Psoas muscle (tissue), 7 donors: ENCODE measurements at regions not wholly inside any gene's neighbourhood (a gene's known extent, or its start where the extent isn't known, plus 50 kb on each side); places are given as distances from the start of the nearest gene placed in this dataset.

Source experiments
- ATAC-seq, 4 donors: fragments of 200-7000 bp; cut with Tn5 transposase; one replicate each; pipeline ENCODE4 v1.9.1; 2020; ENCODE audit warnings: moderate library complexity in 3 of 4, mild to moderate bottlenecking in 2 of 4
- DNase-seq, 2 donors: peaks; one replicate each; pipeline ENCODE4 v3.0.0-alpha.2; 2020
- H3K27ac ChIP-seq: fragments of 200-600 bp; one replicate; pipeline ENCODE4 v1.8.0; 2022
- H3K27me3 ChIP-seq, 3 donors: fragments of 200-600 bp in 1 of 3; one replicate each; pipeline versions ENCODE4 v1.6.1 to v1.8.0; 2013 to 2022; ENCODE audit warnings: low read length in 2 of 3, mild to moderate bottlenecking in 2 of 3, moderate library complexity in 1 of 3; ENCODE audit not compliant: insufficient read depth in 3 of 3
- H3K36me3 ChIP-seq, 2 donors: fragments of 200-600 bp in 1 of 2; one replicate each; pipeline versions ENCODE4 v1.6.1 to v1.8.0; 2013 to 2022; ENCODE audit warnings: low read depth in 1 of 2, mild to moderate bottlenecking in 1 of 2, moderate library complexity in 1 of 2; ENCODE audit not compliant: insufficient read depth in 1 of 2
- H3K4me1 ChIP-seq: fragments of 200-600 bp; one replicate; pipeline ENCODE4 v1.8.0; 2022
- H3K4me3 ChIP-seq: fragments of 200-600 bp; one replicate; pipeline ENCODE4 v1.8.0; 2022; ENCODE audit warnings: mild to moderate bottlenecking
- H3K9me3 ChIP-seq: fragments of 200-600 bp; one replicate; pipeline ENCODE4 v1.8.0; 2022
- CTCF ChIP-seq: fragments of 200-600 bp; IDR thresholded peaks from one replicate; pipeline ENCODE4 v1.8.0; 2022; ENCODE audit warnings: antibody characterized with exemption
- WGBS, 3 donors: extraction: QIAGEN DNeasy Blood & Tissue Kit; methylation state at CpG; one replicate each; pipeline versions ENCODE4 v1.1.6 to v1.1.7; 2013; 5-methylcytosine and 5-hydroxymethylcytosine counted together
- intact Hi-C, 2 donors: fragments of 100-400 bp; cut with DNase I; formaldehyde crosslinking; loops; one replicate each; pipeline versions ENCODE4 v1.11.0 to v1.14.2; 2022
- donor health status: healthy with polysubstance abuse.
- donor health status: DM: no; HTN: no; CAD: no; lungs with moderate emphysema.
- donor health status: Bipolar disorder and iron deficiency.
- donor health status: healthy.
- donor health status: DM: yes; HTN: yes; CAD: no.
- donor health status: DM: no; HTN: no; CAD: no.
- donor health status: DM: yes; HTN: yes; CAD: no.

GRCh38 chr5:84642324-84642723, 257.6 kb upstream of the EDIL3 start:
- ATAC-seq, result no peak
- Histone ChIP-seq H3K4me1 (no peaks in the 10 kb centered on the region), H3K36me3 (no peaks in the 10 kb centered on the region), H3K9me3 (no peaks in the 10 kb centered on the region), H3K4me3 (no peak overlapping the region), H3K27me3 (no peaks in the 10 kb centered on the region), H3K27ac (no peak overlapping the region)
- 94 to 95% (median 95%) methylated on average over 8 of the region's 8 CpGs for WGBS, 3 donors
- intact Hi-C loops, result no loop called here
- DNase-seq, result no peak
- TF ChIP-seq CTCF, result no peak

- Histone ChIP-seq H3K4me1 (no peaks in the 10 kb centered on the region), H3K27ac (no peak overlapping the region), H3K4me3 (no peak overlapping the region), H3K27me3 (no peaks in the 10 kb centered on the region), H3K9me3 (no peaks in the 10 kb centered on the region), H3K36me3 (no peaks in the 10 kb centered on the region)
- intact Hi-C loops, result no loop called here
- DNase-seq, result no peak
- TF ChIP-seq CTCF, result no peak
- ATAC-seq, result no peak
- WGBS, 3 donors, result 86 to 93% (median 90%) methylated on average over 1 of the region's 1 CpG
These were observed 253.1 kb upstream of the EDIL3 start for GRCh38 chr5:84637662-84638375.

- no peaks in the 10 kb centered on the region for H3K4me1 ChIP-seq
- no peak for TF ChIP-seq CTCF
- no peaks in the 10 kb centered on the region for H3K9me3 ChIP-seq
- no peak overlapping the region for H3K4me3 ChIP-seq
- no peak for ATAC-seq
- peak in 1 of 2 donors; percentile 32 for DNase-seq
- no peaks in the 10 kb centered on the region for H3K36me3 ChIP-seq
- H3K27me3 ChIP-seq, result no peaks in the 10 kb centered on the region
- intact Hi-C loops, result no loop called here
- H3K27ac ChIP-seq, result no peak overlapping the region
- WGBS, 3 donors, result 92 to 93% (median 92%) methylated on average over 20 to 22 of the region's 22 CpGs
These were observed 250.8 kb upstream of the EDIL3 start for GRCh38 chr5:84635235-84636055.

GRCh38 chr5:84634256-84634655, 249.6 kb upstream of the EDIL3 start:
- no peaks in the 10 kb centered on the region for H3K9me3 ChIP-seq
- peak in 1 of 2 donors; percentile 18 for DNase-seq
- ATAC-seq, result no peak
- no peak overlapping the region for H3K27ac ChIP-seq
- no peak for TF ChIP-seq CTCF
- no peaks in the 10 kb centered on the region for H3K4me1 ChIP-seq
- H3K36me3 ChIP-seq, result no peaks in the 10 kb centered on the region
- intact Hi-C loops, result no loop called here
- 71 to 78% (median 76%) methylated on average over 11 of the region's 11 CpGs for WGBS, 3 donors
- no peaks in the 10 kb centered on the region for H3K27me3 ChIP-seq
- H3K4me3 ChIP-seq, result no peak overlapping the region
